Chondrocyte (in vitro differentiated cells): ENCODE measurements at regions not wholly inside any gene's neighbourhood (a gene's known extent, or its start where the extent isn't known, plus 50 kb on each side); places are given as distances from the start of the nearest gene placed in this dataset.

Experiments used
- DNase-seq: peaks from one replicate; pipeline ENCODE4 v3.0.0; 2021; ENCODE audit warnings: mixed read lengths, low spot score
- H3K27ac Mint-ChIP-seq: one replicate; pipeline ENCODE4 v1.8.0; 2021; ENCODE audit warnings: mild to moderate bottlenecking, moderate library complexity, mixed read lengths; ENCODE audit not compliant: unreplicated experiment
- H3K27me3 Mint-ChIP-seq: 2 replicates; pipeline ENCODE4 v1.8.0; 2021; ENCODE audit warnings: low read depth, mixed read lengths
- H3K36me3 Mint-ChIP-seq: 2 replicates; pipeline ENCODE4 v1.8.0; 2021; ENCODE audit warnings: low read depth, mixed read lengths
- H3K4me1 Mint-ChIP-seq: 2 replicates; pipeline ENCODE4 v1.8.0; 2021; ENCODE audit warnings: low read depth, mild to moderate bottlenecking, mixed read lengths
- H3K4me3 Mint-ChIP-seq: one replicate; pipeline ENCODE4 v1.8.0; 2021; ENCODE audit warnings: mild to moderate bottlenecking, moderate library complexity, mixed read lengths; ENCODE audit not compliant: unreplicated experiment
- H3K9me3 Mint-ChIP-seq: 2 replicates; pipeline ENCODE4 v1.8.0; 2021; ENCODE audit warnings: low read depth, mixed read lengths
- CTCF ChIP-seq: fragments of 200-600 bp; sonication (generic); IDR thresholded peaks from 2 replicates; pipeline ENCODE4 v1.5.0; 2021; ENCODE audit warnings: antibody characterized with exemption, mild to moderate bottlenecking, moderate library complexity

DNA sequence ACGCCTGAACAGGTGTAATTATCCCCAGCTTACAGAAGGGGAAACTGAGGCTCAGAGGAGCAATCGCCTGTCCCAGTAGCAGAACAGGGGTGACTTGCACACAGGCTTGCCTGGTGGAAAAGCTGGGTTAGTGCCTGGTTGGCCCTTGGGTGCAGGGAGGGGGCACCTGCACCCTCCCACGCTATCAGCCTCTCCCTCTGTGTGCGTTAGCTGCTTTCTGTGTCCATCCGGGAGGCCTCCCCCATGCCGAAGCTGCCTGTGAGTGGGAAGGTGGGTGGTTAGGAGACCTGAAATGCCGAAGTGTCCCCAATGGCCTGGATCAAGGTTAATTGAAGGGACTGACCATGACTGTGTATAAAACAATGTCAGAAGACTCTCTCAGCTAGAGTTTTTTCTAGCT lies 295.0 kb downstream of the ZNF536 start:
- H3K9me3 Mint-ChIP-seq = no peaks in the 10 kb centered on the region

GRCh38 chr19:30666301-30666803 lies 294.2 kb downstream of the ZNF536 start:
- peaks cover 36% of the 10 kb centered on the region for H3K27me3 Mint-ChIP-seq
- no peak for DNase-seq
- peak; percentile 90 for TF ChIP-seq CTCF
- no peak overlapping the region for H3K4me3 Mint-ChIP-seq
- no peaks in the 10 kb centered on the region for H3K36me3 Mint-ChIP-seq
- H3K27ac Mint-ChIP-seq = no peak overlapping the region
- no peaks in the 10 kb centered on the region for H3K9me3 Mint-ChIP-seq
- peaks cover 4% of the 10 kb centered on the region for H3K4me1 Mint-ChIP-seq

More for the DNA sequence above, 295.0 kb downstream of the ZNF536 start:
- Mint-ChIP-seq H3K36me3 (no peaks in the 10 kb centered on the region), H3K27ac (no peak overlapping the region), H3K4me3 (no peak overlapping the region), H3K27me3 (peaks cover 33% of the 10 kb centered on the region), H3K4me1 (peaks cover 4% of the 10 kb centered on the region)
- DNase-seq = no peak
- no peak for TF ChIP-seq CTCF

DNA sequence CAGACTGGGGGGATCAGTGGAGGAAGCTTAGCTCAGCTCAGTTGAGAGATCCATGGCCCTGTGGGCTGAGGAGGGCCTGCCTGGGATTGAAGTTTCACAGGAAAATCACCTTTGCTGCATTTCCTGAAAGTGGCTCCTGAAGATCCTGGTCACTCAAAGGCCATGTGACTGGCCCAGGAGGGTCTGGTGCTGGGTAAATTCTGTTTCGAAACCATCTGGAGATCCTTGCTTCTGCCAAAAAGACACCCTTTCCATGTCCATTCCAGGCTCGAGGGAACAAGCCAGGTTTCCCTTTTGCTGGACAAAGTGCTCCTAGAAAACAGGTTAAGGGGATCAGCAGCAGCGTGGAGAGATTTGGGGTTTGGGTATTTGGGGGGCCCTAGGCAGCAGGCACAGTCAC lies 293.3 kb downstream of the ZNF536 start:
- H3K4me3 Mint-ChIP-seq = no peak overlapping the region
- no peaks in the 10 kb centered on the region for H3K9me3 Mint-ChIP-seq
- no peak for TF ChIP-seq CTCF
- no peaks in the 10 kb centered on the region for H3K36me3 Mint-ChIP-seq
- H3K27ac Mint-ChIP-seq = no peak overlapping the region
- H3K27me3 Mint-ChIP-seq = peaks cover 28% of the 10 kb centered on the region
- H3K4me1 Mint-ChIP-seq = peaks cover 4% of the 10 kb centered on the region
- DNase-seq = no peak

- peaks cover 19% of the 10 kb centered on the region for H3K27me3 Mint-ChIP-seq
- TF ChIP-seq CTCF = no peak
- peaks cover 4% of the 10 kb centered on the region for H3K4me1 Mint-ChIP-seq
- H3K4me3 Mint-ChIP-seq = no peak overlapping the region
- no peak overlapping the region for H3K27ac Mint-ChIP-seq
- no peaks in the 10 kb centered on the region for H3K9me3 Mint-ChIP-seq
- H3K36me3 Mint-ChIP-seq = no peaks in the 10 kb centered on the region
- no peak for DNase-seq
Observed at GRCh38 chr19:30663611-30664174, 291.5 kb downstream of the ZNF536 start.

- H3K27me3 Mint-ChIP-seq = peaks cover 19% of the 10 kb centered on the region
- H3K36me3 Mint-ChIP-seq = no peaks in the 10 kb centered on the region
- TF ChIP-seq CTCF = no peak
- no peaks in the 10 kb centered on the region for H3K9me3 Mint-ChIP-seq
- no peak overlapping the region for H3K27ac Mint-ChIP-seq
- DNase-seq = no peak
- H3K4me1 Mint-ChIP-seq = peaks cover 4% of the 10 kb centered on the region
- H3K4me3 Mint-ChIP-seq = no peak overlapping the region
Observed at GRCh38 chr19:30662211-30662861, 290.2 kb downstream of the ZNF536 start.
